Fibroblast of skin of right quadriceps (primary cell): ENCODE measurements at regions not wholly inside any gene's neighbourhood (a gene's known extent, or its start where the extent isn't known, plus 50 kb on each side); places are given as distances from the start of the nearest gene placed in this dataset.
A peak's percentile ranks its signal among the peaks of the same experiment; 100 is the strongest.
"Not testable (repeated sequence)": the region's sequence is repeated elsewhere in the genome, so short reads cannot be mapped to it uniquely, and the experiment has no call there.

ENCODE experiments used
- DNase-seq: peaks from one replicate; pipeline ENCODE4 v3.0.0-alpha.2; 2013

DNA sequence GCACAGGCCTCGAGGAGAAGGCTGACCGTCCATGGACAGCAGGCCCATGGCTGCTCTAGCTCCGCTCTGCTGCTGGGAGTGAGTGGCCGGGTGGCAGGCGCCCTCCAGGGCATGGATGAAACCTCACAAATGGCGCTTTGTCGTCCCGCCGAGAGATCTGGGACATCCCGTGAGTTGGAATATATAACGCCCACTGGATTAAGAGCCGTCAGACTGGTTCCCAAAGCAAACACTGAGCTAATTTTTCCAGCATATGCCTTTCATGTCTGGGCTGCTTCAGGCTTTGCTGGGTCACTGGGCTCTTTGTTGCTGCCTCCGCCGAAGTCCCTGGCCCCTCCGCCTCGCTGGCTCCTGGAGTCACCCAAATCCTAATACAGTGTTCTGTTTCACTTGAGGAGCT lies 266.3 kb downstream of the FOXL1 start:
- DNase-seq: no peak

DNA sequence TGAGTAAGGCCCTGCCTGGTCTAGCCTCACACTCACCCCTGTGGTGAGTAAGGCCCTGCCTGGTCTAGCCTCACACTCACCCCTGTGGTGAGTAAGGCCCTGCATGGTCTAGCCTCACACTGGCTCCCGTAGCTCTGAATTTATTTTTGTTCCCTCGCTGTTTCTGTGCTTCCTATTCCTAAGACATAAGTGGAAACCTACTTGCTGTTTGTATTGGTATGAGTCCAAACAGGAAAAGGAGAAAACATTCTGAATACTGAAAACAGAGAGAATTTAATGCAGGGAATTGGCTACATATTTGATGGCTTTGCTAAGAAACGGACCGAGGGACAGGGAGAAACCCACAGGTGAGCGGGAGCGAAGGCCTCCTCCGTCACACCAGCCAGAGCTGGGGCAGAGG lies 267.8 kb downstream of the FOXL1 start:
- DNase-seq: no peak

DNA sequence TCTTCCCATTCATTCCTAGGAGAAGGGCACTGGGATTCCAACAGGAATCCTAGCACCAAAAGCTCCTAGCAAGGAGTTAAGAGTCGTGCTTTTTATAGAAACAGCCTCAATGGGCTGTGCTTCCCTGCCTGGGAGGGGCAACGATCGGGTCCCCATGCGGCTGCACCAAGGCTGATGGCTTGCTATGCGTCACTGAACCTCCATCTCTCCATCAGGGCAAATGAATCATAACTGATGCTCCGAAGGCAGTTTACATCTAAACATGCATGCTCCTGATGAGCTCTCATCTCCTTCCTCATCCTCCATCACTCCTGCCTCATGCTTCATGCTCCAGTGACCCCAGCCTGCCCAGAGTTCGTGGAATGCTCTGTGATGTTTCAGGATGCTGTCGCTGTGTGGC lies 270.5 kb downstream of the FOXL1 start:
- DNase-seq: peak; percentile 23

DNA sequence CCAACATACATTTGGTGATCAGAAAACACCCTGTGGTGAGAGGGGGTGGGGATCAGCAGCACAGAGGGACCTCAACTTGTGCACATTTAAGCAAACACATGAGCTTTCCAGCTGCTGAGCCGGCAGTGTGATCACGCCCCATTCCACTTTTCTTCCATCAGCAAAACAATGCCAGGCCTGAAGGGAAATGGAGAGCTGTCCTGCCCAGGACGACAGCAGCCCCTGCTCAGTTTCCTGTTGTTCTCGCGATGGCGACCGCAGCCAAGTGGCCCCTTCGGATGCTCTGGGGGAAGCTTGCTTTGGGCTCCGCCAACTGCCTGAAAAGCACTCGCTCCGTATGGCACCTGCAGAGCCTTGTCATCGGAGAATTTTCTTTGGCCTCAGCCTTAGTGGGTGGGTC lies 272.3 kb downstream of the FOXL1 start:
- DNase-seq: no peak

DNA sequence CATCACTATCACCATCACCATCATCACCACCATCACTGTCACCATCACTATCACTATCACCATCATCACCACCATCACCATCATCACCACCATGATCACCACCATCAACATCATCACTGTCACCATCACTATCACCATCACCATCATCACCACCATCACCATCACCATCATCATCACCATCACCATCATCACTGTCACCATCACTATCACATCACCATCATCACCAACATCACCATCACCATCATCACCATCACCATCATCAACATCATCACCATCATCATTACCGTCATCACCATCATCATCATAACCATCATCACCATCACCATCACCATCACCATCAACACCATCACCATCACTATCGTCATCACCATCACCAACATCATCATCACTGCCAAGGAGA lies 273.8 kb downstream of the FOXL1 start:
- no peak for DNase-seq

DNA sequence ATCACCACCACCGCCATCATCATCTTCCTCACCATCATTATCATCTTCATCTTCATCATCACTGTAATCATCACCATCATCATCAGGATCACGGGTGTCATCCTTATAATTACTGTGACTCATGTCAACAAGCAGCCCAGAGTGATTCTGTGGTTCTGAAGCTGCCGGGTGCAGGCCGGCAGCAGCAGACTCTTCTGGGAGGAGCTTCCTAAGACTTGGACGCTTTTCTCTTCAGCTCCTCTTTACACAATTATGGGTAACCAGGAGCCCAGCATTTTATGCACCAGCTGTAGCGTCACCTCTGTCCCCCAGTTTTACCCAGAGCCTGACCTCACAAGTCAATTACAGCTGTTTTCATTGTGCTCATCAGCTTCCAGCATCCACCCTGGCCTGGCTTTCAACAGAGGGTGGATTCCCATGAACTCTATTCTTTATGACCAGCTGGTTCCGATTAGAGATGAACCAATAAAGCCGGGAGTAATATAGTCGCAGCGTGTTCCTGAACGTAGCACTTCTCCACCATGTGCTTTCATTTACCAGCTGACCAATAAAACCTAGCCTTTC lies 275.8 kb downstream of the FOXL1 start:
- peak; percentile 96 for DNase-seq

DNA sequence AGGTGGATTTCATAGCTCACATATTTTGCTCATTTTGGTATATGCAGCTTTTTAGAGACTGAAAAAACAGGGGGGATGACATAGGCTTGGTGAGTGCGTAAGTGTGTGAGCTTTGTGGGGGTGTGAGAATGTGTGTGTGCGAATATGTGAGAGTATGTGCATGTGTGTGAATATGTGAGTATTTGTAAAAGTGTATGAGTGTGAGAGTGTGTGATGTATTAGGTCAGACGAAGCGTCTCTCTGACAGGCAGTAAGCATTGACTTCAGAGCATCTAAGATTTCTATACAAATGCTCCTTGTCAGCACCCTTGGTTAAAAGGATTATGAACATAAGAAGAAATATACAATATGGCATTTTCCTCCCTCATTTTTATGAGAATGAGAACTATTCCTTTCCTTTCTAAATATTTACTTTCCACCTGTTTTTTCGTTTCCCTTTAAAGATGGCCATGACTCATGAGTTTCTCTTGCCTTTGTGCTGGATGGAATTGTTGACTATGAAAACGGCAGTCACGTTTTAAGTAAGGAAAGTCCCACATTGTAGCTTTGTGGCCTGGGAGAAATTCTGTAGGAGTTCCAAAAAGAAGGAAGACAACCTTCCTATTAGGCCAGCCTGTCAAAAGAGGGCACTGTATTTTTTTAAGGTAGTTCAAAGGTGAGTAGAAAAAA lies 276.4 kb downstream of the FOXL1 start:
- peak; percentile 49 for DNase-seq

DNA sequence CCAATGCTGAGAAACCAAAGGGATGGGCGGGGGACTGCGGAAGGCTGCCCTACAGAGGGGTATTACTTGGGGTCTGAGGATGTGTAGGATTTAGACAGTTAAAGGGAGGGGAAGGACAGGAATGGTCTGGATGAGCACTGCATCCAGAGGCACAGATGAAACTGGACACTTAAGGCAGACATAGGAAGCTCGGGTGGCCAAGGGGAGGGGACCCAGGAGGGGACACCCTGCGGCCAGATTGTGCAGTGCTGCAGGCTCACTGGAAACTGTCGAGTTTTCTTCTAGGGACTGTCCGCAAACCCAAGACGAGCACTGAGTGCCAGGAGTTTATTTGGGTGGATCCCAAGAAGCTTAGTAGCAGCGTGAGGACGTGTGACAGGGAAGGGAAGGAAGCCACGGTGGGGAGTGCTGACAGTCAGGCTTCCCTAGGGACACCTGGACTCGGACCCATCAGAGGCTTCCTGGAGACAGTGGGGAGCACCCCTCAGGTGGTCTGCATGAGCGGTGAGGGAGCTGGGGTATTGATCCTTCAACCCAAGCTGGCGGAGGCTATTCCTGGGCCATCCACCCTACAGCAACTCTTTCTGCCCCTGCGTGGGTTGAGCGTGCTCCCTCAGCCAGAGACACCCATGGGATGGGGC lies 278.7 kb downstream of the FOXL1 start:
- no peak for DNase-seq

DNA sequence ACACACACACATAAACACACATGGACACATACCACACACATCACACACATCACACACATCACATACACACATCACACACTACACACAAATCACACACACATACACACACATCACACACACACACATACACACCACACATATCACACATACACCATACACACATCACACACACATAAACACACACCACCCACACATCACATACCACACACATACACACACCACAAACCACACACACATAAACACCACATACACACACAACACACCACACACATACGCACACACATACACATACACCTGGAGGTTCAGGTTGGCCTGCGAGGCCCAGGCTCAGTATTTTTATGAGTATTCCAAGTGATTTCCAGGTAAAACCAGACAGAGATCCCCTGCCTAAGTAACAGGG lies 279.5 kb downstream of the FOXL1 start:
- DNase-seq: no peak

DNA sequence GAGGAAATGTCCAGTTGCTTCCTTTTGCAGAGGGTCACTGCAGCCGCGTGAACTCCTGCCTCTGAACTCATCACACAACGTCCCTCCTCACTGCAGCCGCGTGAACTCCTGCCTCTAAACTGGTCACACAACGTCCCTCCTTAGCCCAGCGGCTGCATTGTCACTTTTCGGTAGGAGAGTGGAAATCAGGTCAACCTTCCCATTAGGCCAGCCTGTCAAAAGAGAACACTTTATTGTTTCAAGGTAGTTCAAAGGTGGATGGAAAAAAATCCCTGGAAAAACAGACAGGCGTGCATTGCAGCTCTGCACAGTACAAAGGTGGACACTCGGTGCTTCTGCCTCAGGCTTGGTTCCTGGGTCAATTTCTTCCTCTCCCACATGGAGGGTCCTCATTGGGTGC lies 280.2 kb downstream of the FOXL1 start:
- DNase-seq: no peak

DNA sequence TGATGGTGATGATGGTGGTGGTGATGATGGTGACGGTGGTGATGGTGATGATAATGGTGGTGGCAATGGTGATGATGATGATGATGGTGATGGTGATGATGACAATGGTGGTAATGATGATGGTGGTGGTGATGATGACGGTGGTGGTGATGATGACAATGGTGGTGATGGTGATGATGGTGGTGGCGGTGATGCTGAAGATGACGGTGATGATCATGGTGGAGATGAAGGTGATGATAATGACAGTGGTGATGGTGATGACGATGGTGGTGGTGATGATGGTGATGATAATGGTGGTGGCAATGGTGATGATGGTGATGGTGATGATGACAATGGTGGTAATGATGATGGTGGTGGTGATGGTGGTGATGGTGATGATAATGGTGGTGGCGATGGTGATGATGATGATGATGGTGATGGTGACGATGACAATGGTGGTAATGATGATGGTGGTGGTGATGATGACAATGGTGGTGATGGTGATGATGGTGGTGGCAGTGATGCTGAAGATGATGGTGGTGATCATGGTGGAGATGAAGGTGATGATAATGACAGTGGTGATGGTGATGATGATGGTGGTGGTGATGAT lies 283.0 kb downstream of the FOXL1 start:
- not testable (repeated sequence) for DNase-seq

DNA sequence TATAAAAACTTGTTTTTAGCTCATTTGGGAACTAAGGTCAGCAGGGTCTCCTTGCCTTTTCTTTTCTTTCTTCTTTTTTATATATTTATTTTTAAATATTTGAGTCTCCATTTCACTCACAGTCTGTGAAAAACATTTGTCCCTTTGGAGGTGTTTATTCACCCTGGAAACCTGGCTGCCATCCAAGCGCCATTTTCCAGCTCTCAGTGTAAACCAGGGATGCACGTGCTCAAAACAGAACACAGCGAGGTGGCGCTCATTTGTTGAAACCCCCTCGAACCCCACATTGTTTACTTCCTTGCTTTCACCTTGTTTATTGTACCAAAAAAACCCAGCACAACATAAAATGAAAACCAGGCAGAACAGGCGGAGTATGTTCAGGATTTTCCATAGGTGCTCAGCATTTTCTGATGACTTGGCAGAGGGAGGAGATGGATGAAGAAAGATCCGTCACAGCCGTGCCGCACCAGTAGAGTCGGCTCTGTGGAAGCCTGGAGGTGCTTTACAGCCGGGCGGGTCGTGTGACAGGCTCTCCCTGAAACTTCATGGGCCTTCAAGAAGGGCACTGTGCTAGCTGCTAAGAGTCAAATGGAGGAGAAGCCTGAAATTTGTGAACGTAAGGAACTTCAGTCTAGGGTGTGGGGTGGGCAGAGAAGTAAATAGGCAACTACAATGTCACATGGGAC lies 284.4 kb downstream of the FOXL1 start:
- DNase-seq: no peak

DNA sequence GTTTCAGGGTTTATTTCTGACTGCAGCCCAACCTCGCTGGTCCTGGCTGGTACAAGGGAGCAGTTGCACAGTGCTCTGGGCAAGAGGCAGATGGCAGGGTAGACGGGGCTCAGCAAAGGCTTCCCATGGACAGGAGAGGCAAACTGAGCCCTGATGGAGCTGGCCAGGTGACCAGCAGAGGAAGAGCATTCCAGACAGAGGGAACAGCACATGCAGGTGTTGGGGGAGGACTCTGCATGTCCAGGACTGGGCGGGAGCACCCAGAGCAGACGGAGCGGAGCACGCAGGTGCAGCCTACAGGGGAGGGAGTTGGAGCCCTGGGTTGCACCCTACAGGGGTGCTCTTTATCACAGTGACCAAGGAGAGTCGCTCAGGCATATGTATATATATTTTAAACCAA lies 285.3 kb downstream of the FOXL1 start:
- DNase-seq: no peak

DNA sequence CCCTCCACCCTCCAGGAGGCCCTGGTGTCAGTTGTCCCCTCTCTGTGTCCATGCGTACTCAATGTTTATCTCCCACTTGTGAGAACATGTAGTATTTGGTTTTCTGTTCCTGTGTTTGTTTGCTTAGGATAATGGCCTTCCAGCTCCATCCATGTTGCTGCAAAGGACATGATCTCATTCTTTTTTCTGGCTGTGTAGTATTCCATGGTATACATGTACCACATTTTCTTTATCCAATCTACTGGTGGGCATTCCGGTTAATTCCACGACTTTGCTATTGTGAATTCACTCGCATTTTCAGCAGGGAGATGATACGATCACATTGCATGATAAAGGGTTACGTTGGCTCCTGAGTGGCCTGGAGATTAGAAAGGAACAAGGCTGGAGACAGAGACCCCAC lies 286.2 kb downstream of the FOXL1 start:
- no peak for DNase-seq

DNA sequence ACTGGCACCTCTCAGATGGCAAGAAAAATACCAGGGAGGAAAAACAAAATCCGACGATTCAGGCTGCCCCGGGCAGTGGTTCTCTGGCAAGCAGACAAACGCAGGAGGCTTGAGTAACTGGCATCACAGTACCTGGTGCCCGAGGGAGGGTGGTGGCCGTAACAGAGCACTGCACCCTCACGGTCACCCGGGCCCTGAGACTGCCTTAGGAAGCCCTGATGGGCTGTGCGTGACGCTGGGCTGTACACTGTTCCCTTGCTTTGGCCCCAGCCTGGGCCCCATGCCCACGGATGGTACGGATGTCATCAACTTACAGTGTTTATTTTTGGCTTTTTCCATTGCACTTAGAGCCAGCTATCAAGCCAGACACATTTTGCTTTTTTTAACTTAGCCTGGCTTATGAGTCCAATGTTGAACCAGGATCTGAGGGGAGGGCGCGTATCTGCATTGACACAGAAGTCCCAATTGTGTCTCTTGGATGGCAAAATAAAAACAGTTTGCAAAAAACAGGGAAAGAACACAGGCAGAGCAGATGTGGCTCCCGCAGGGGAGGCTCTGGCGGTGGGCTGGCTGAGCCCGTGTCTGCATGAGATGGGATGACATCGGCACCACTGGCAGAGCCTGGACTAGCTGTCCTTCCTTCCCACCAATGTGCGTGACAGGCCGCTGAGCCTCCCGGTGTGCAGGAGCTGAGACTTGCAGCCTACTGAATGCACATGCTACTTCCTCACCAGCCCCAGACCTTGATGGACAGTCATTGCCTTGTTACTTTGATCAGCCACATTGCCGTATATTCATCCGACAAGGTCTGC lies 287.7 kb downstream of the FOXL1 start:
- no peak for DNase-seq

DNA sequence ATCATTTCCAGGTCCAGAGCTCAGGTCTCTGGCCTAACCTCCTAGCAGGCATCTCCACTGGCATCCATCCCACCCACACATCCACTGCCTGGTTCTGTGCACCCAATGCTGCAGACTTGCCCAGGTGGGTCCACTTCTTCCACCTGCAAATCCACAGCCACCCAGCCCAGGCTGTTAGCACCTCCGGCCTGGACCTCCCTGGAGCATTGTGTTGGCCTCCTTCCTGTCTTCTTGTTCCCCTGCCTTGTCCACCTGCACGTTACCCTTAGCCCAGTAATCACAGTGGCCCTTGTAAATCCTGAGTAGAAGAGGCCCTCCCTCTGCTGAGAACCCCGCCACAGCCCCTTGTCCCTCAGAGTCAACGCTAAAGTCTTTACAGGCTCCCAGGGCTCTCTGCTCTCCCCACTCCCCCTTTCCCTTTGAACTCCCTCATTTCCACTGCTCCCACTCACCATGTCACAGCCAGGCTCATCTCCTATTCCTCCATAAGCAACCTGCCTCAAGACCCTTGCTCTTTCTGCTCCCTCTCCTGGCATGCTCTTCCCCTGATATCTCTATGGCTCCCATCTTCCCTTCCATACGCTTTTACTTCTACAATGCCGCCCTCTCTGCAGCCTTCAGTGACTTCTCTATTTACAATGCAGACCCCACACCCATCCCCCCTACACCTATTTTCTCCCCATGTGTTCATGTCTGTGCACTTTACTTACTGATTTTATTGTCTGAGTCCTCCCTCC lies 288.8 kb downstream of the FOXL1 start:
- DNase-seq: no peak

DNA sequence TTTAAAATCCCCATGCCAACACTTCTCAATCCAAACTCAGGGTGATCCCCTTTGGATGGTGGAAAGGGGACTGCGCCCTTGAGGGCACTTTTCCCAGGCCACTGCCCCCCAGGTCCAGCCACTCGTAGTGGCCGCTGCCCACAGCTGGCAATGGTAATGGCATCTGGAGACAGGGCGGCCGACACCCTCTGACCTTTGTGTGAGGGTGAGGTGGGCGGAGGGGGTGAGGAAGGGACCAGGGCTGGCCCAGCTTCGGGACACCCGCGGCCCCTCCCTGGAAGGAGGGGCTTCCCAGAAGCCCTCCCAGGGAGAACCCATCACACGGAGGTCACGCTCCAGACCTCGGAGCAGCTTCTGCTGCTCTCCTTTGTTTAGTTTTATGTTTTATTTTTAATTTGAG lies 289.7 kb downstream of the FOXL1 start:
- DNase-seq: no peak

DNA sequence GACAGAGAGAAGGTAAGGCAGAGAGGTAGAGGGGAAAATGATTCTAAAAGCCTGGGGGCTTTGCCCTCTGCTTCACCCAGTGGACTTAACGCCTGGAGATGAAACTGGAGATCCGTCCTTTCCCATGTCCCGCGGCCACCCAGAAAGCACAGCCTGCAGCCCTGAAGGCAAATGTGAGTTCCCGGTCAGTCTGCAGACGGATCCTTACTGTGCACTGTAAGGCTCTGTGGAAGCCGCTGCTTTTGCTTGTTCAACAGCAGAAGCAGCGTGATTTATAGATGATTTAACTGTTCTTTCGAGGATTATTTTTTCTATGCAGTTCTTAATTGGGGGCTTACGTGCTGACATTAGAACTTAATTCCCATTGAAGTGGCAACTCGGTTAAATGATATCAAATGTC lies 290.4 kb downstream of the FOXL1 start:
- no peak for DNase-seq

DNA sequence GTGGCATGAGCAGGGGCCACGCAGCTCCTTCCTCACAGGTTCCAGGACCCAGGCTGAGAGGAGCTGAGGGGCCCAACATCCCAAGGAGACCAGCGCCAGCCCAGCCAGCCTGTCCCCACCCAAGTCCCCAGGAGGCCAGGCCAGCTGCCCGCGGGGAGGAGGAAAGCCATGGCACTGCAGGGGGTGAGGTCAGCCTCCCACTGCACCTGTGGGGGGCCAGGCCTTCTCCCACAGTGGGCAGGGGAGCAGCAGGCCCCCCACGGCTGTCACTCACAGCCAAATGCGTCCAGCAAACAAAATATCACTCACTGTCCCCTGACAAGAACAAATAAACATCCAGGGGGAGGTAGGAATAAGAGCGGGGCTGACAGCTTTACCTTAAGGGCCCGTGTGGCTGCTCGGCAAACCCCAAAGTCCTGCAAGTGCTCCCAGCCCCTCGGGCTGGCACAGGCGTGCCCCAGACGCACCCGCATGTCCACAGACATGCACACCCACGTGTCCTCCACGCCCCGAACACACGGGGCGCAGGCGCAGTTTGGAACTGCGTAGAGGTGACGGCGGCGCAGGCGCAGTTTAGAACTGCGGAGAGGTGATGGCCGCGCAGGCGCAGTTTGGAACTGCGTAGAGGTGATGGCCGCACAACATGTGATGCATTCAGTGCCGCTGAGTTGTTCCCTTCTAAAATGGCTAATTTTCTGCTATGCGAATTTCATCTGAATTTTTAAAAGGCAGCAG lies 291.1 kb downstream of the FOXL1 start:
- no peak for DNase-seq

DNA sequence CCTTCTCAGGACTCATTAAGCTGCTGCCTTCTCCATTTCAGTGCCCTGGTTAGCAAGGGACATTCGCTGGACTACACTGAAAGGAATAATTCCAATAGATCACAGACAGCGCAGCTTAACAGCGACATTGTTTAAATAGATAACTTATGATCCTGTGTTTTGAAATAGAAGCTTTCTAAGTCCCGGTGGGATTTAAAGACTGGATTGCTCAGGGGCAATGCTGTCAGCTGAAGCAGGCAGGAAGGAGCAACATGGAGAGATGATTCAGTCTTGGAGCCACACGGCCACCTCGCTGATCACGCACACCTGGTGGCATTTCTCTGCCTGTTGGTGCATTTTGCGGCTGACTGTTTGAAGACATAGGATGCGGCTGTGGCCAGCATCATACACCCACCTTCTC lies 292.0 kb downstream of the FOXL1 start:
- no peak for DNase-seq

DNA sequence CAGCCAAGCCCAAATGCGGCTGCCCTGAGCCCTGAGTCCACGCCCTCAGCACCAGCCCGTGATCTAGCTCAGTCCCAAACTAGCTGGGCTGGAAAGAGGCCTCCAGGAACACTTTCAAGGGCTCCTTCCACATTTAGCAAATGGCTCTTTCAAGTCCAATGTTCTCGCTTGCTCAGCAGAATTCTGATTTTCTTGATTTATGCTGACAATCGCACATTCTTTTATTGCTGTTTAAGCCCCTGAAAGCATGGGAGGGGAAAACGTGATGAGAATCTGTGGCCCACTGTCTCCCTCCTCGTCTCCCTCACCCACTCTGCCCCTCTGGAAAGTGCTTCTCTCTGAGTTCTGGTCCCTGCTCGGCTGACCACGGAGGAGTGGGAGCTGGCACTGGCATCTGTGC lies 293.8 kb downstream of the FOXL1 start:
- DNase-seq: no peak
